Vagina (tissue), 2 donors: ENCODE measurements at regions not wholly inside any gene's neighbourhood (a gene's known extent, or its start where the extent isn't known, plus 50 kb on each side); places are given as distances from the start of the nearest gene placed in this dataset.

Experiments
- DNase-seq, 2 donors: peaks; one replicate each; pipeline ENCODE4 v3.0.0-alpha.2; 2017; ENCODE audit errors: extremely low spot score in 2 of 2
- H3K27ac ChIP-seq: fragments of 200-600 bp; sonication (generic); one replicate; pipeline ENCODE4 v1.5.1; 2019
- H3K27me3 ChIP-seq: fragments of 200-600 bp; sonication (generic); one replicate; pipeline ENCODE4 v1.5.1; 2019
- H3K36me3 ChIP-seq, 2 donors: fragments of 200-600 bp; sonication (generic); one replicate each; pipeline ENCODE4 v1.5.1; 2017 to 2019
- H3K4me1 ChIP-seq: fragments of 200-600 bp; sonication (generic); one replicate; pipeline ENCODE4 v1.5.1; 2019
- H3K4me3 ChIP-seq, 2 donors: fragments of 200-600 bp; sonication (generic); 1 replicate in 1 of 2; 2 replicates in 1 of 2; pipeline ENCODE4 v1.5.1; 2016 to 2019
- H3K9me3 ChIP-seq: fragments of 200-600 bp; sonication (generic); one replicate; pipeline ENCODE4 v1.5.1; 2019
- POLR2A ChIP-seq, 2 donors: fragments of 450-650 bp; IDR thresholded peaks; one replicate each; pipeline ENCODE4 v1.6.1; 2017; ENCODE audit warnings: antibody characterized with exemption in 2 of 2, mild to moderate bottlenecking in 2 of 2, moderate library complexity in 2 of 2
- POLR2AphosphoS5 ChIP-seq, 2 donors: sonication (generic); formaldehyde crosslinking; IDR thresholded peaks; one replicate each; pipeline ENCODE4 v1.9.0; 2017; ENCODE audit warnings: antibody characterized with exemption in 2 of 2, mild to moderate bottlenecking in 2 of 2, low read depth in 1 of 2; ENCODE audit not compliant: insufficient read depth in 1 of 2
- intact Hi-C: fragments of 100-400 bp; cut with DNase I; formaldehyde crosslinking; loops from one replicate; pipeline ENCODE4 v1.15.1; 2023
- TF ChIP-seq, protein P1 (sequence below), 3 experiments: fragments of 450-650 bp in 2 of 3; fragments of 200-600 bp in 1 of 3; sonication (generic) in 1 of 3; IDR thresholded peaks; one replicate each; pipeline ENCODE4 v1.5.1; 2017 to 2019; ENCODE audit warnings: antibody characterized with exemption in 3 of 3, mild to moderate bottlenecking in 2 of 3, moderate library complexity in 2 of 3

- H3K9me3 ChIP-seq, result no peaks in the 10 kb centered on the region
- intact Hi-C loops, result no loop called here
- no peak overlapping the region for H3K27ac ChIP-seq
- H3K4me3 ChIP-seq, result no peak overlapping the region
- no peaks in the 10 kb centered on the region for H3K27me3 ChIP-seq
- DNase-seq, result no peak
- H3K36me3 ChIP-seq, result no peaks in the 10 kb centered on the region
- TF ChIP-seq POLR2A (IDR thresholded peaks at IDR 0.05) (no peak), POLR2AphosphoS5 (IDR thresholded peaks at IDR 0.05; ENCODE audit: insufficient read depth in 1 of 2, low read depth in 1 of 2) (no peak)
- TF ChIP-seq, protein P1, sequence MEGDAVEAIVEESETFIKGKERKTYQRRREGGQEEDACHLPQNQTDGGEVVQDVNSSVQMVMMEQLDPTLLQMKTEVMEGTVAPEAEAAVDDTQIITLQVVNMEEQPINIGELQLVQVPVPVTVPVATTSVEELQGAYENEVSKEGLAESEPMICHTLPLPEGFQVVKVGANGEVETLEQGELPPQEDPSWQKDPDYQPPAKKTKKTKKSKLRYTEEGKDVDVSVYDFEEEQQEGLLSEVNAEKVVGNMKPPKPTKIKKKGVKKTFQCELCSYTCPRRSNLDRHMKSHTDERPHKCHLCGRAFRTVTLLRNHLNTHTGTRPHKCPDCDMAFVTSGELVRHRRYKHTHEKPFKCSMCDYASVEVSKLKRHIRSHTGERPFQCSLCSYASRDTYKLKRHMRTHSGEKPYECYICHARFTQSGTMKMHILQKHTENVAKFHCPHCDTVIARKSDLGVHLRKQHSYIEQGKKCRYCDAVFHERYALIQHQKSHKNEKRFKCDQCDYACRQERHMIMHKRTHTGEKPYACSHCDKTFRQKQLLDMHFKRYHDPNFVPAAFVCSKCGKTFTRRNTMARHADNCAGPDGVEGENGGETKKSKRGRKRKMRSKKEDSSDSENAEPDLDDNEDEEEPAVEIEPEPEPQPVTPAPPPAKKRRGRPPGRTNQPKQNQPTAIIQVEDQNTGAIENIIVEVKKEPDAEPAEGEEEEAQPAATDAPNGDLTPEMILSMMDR (IDR thresholded peaks at IDR 0.05), result no peak
- H3K4me1 ChIP-seq, result no peaks in the 10 kb centered on the region
These were observed 123.0 kb upstream of the CITED2 start for GRCh38 chr6:139497345-139497961.

GRCh38 chr6:139496654-139497344 is 122.4 kb upstream of the CITED2 start:
- intact Hi-C loops, result no loop called here
- no peaks in the 10 kb centered on the region for H3K27me3 ChIP-seq
- DNase-seq, result no peak
- H3K4me1 ChIP-seq, result no peaks in the 10 kb centered on the region
- H3K4me3 ChIP-seq, result no peak overlapping the region
- H3K9me3 ChIP-seq, result no peaks in the 10 kb centered on the region
- H3K27ac ChIP-seq, result no peak overlapping the region
- no peak for TF ChIP-seq POLR2A (IDR thresholded peaks at IDR 0.05)
- no peak for TF ChIP-seq POLR2AphosphoS5 (IDR thresholded peaks at IDR 0.05; ENCODE audit: insufficient read depth in 1 of 2, low read depth in 1 of 2)
- TF ChIP-seq, protein P1 (IDR thresholded peaks at IDR 0.05), result no peak
- H3K36me3 ChIP-seq, result no peaks in the 10 kb centered on the region

- Histone ChIP-seq H3K36me3 (no peaks in the 10 kb centered on the region), H3K4me3 (no peak overlapping the region), H3K4me1 (no peaks in the 10 kb centered on the region), H3K27ac (no peak overlapping the region), H3K27me3 (no peaks in the 10 kb centered on the region), H3K9me3 (no peaks in the 10 kb centered on the region)
- intact Hi-C loops, result no loop called here
- no peak for DNase-seq
- TF ChIP-seq POLR2AphosphoS5 (IDR thresholded peaks at IDR 0.05; ENCODE audit: insufficient read depth in 1 of 2, low read depth in 1 of 2) (no peak), POLR2A (IDR thresholded peaks at IDR 0.05) (no peak)
- TF ChIP-seq, protein P1 (IDR thresholded peaks at IDR 0.05), result no peak
These were observed 120.0 kb upstream of the CITED2 start for GRCh38 chr6:139494376-139494990.

- no peaks in the 10 kb centered on the region for H3K4me1 ChIP-seq
- no peak for TF ChIP-seq POLR2AphosphoS5 (IDR thresholded peaks at IDR 0.05; ENCODE audit: insufficient read depth in 1 of 2, low read depth in 1 of 2)
- TF ChIP-seq, protein P1 (IDR thresholded peaks at IDR 0.05), result no peak
- TF ChIP-seq POLR2A (IDR thresholded peaks at IDR 0.05), result no peak
- H3K9me3 ChIP-seq, result no peaks in the 10 kb centered on the region
- H3K27me3 ChIP-seq, result no peaks in the 10 kb centered on the region
- no peak overlapping the region for H3K4me3 ChIP-seq
- no peaks in the 10 kb centered on the region for H3K36me3 ChIP-seq
- intact Hi-C loops, result no loop called here
- no peak overlapping the region for H3K27ac ChIP-seq
- DNase-seq, result no peak
These were observed 116.0 kb upstream of the CITED2 start for GRCh38 chr6:139490482-139490881.

DNA sequence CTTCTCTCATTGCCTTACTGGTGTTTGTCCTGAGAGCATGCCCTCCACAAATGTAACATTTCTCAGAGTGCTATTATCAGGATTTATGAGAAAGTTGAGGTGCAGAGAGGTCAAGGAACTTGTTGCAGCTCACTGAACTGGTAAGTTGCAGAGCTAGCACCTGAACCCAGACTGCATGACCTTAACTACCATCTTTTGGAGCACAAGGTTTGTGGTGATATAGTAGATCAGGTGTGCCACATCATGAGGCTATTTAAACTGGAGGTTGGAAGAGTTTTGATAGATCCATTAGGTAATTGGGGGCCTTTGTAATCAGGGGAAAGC is 112.0 kb upstream of the CITED2 start:
- H3K4me1 ChIP-seq, result no peaks in the 10 kb centered on the region
- no peaks in the 10 kb centered on the region for H3K9me3 ChIP-seq
- H3K27me3 ChIP-seq, result no peaks in the 10 kb centered on the region
- TF ChIP-seq, protein P1 (IDR thresholded peaks at IDR 0.05), result no peak
- TF ChIP-seq POLR2AphosphoS5 (IDR thresholded peaks at IDR 0.05; ENCODE audit: insufficient read depth in 1 of 2, low read depth in 1 of 2) (no peak), POLR2A (IDR thresholded peaks at IDR 0.05) (no peak)
- no peaks in the 10 kb centered on the region for H3K36me3 ChIP-seq
- no peak overlapping the region for H3K4me3 ChIP-seq
- intact Hi-C loops, result no loop called here
- DNase-seq, result no peak
- H3K27ac ChIP-seq, result no peak overlapping the region
